Mesothelial cell of epicardium (in vitro differentiated cells): ENCODE measurements at regions not wholly inside any gene's neighbourhood (a gene's known extent, or its start where the extent isn't known, plus 50 kb on each side); places are given as distances from the start of the nearest gene placed in this dataset.

ENCODE experiments used
- DNase-seq, 2 experiments: peaks; one replicate each; pipeline ENCODE4 v3.0.0; 2021; ENCODE audit warnings: low spot score in 2 of 2; ENCODE audit not compliant: unreplicated experiment in 2 of 2
- H3K27ac Mint-ChIP-seq: 2 replicates; pipeline ENCODE4 v1.8.0; 2021; ENCODE audit warnings: mixed read lengths
- H3K27me3 Mint-ChIP-seq: 2 replicates; pipeline ENCODE4 v1.8.0; 2021; ENCODE audit warnings: low read depth, mixed read lengths
- H3K36me3 Mint-ChIP-seq: 2 replicates; pipeline ENCODE4 v1.8.0; 2021; ENCODE audit warnings: mixed read lengths
- H3K4me1 Mint-ChIP-seq: 2 replicates; pipeline ENCODE4 v1.8.0; 2021; ENCODE audit warnings: mixed read lengths
- H3K4me3 Mint-ChIP-seq: 2 replicates; pipeline ENCODE4 v1.8.0; 2021; ENCODE audit warnings: mild to moderate bottlenecking, moderate library complexity, mixed read lengths
- H3K9me3 Mint-ChIP-seq: 2 replicates; pipeline ENCODE4 v1.8.0; 2021; ENCODE audit warnings: mixed read lengths
- CTCF ChIP-seq: fragments of 200-600 bp; sonication (generic); IDR thresholded peaks from one replicate; pipeline ENCODE4 v1.5.0; 2021; ENCODE audit warnings: antibody characterized with exemption; ENCODE audit not compliant: unreplicated experiment

DNA sequence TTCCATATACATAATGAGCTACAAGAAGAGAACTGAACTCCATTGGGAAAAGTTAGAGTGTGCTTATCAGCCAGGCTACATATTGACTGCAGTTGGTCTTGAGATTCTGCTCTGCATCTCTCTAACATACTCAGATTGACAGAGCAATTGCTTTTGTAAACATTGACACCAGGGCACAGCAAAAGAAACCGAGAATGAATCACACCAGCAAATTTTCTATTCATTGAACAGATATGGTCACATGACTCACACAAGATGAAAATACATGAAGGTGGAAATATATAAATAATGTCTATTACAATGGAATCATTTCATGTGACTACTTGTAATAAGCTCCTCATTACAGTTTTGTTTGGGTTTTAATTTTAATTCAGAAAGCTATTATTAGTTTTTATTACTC lies 691.9 kb upstream of the TMEFF2 start:
- Mint-ChIP-seq H3K4me3 (no peak overlapping the region), H3K9me3 (no peaks in the 10 kb centered on the region), H3K27me3 (peaks cover 3% of the 10 kb centered on the region), H3K36me3 (no peaks in the 10 kb centered on the region), H3K4me1 (peaks cover 38% of the 10 kb centered on the region), H3K27ac (no peak overlapping the region)
- TF ChIP-seq CTCF = no peak
- no peak for DNase-seq

DNA sequence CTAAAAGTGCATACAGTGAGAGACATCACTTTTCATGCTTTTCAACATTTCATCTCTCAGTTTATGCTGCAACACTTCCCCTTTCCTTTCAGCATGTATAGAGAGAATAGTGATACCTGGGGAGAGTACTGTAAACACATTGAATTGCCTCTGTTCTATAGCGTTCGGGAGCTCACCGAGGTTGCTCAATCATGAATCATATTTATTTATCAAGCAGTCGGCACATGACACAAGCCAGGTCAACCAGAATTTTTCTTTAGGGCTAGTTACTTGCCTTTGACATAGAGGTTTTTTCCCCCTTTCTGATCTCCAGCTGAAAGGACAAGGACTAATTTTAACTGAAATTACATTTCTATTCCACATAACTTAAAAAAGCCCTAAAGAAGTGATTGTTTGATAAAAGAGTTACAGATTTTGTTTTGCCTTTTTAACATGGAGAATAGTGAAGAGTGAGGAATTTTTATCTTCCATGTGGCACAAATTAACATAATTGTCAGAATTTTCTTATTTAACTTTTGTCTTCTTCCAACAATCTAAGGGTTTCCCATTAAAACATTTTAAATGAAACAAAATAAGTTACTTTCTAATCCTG lies 690.9 kb upstream of the TMEFF2 start:
- H3K9me3 Mint-ChIP-seq = no peaks in the 10 kb centered on the region
- H3K4me1 Mint-ChIP-seq = peaks cover 38% of the 10 kb centered on the region
- TF ChIP-seq CTCF = no peak
- H3K27ac Mint-ChIP-seq = no peak overlapping the region
- no peaks in the 10 kb centered on the region for H3K36me3 Mint-ChIP-seq
- H3K27me3 Mint-ChIP-seq = peaks cover 3% of the 10 kb centered on the region
- DNase-seq = no peak
- H3K4me3 Mint-ChIP-seq = no peak overlapping the region

GRCh38 chr2:192877159-192877558 lies 682.4 kb upstream of the TMEFF2 start:
- no peaks in the 10 kb centered on the region for H3K36me3 Mint-ChIP-seq

GRCh38 chr2:192876698-192877097 lies 682.0 kb upstream of the TMEFF2 start:
- TF ChIP-seq CTCF = no peak
- Mint-ChIP-seq H3K27ac (no peak overlapping the region), H3K9me3 (peaks cover 16% of the 10 kb centered on the region), H3K4me1 (peaks cover 5% of the 10 kb centered on the region), H3K27me3 (no peaks in the 10 kb centered on the region), H3K4me3 (no peak overlapping the region), H3K36me3 (no peaks in the 10 kb centered on the region)
- DNase-seq = no peak

More at GRCh38 chr2:192877159-192877558, 682.4 kb upstream of the TMEFF2 start:
- DNase-seq = no peak
- no peak overlapping the region for H3K27ac Mint-ChIP-seq
- H3K4me1 Mint-ChIP-seq = peaks cover 5% of the 10 kb centered on the region
- peaks cover 14% of the 10 kb centered on the region for H3K9me3 Mint-ChIP-seq
- TF ChIP-seq CTCF = no peak
- peaks cover 2% of the 10 kb centered on the region for H3K27me3 Mint-ChIP-seq
- no peak overlapping the region for H3K4me3 Mint-ChIP-seq

GRCh38 chr2:192854706-192855105 lies 660.0 kb upstream of the TMEFF2 start:
- H3K27me3 Mint-ChIP-seq = no peaks in the 10 kb centered on the region
- DNase-seq = no peak
- no peaks in the 10 kb centered on the region for H3K36me3 Mint-ChIP-seq
- no peak overlapping the region for H3K27ac Mint-ChIP-seq
- peaks cover 6% of the 10 kb centered on the region for H3K4me1 Mint-ChIP-seq
- peaks cover 9% of the 10 kb centered on the region for H3K9me3 Mint-ChIP-seq
- TF ChIP-seq CTCF = no peak
- no peak overlapping the region for H3K4me3 Mint-ChIP-seq

- Mint-ChIP-seq H3K27me3 (no peaks in the 10 kb centered on the region), H3K27ac (no peak overlapping the region), H3K4me3 (no peak overlapping the region), H3K36me3 (no peaks in the 10 kb centered on the region), H3K9me3 (peaks cover 9% of the 10 kb centered on the region), H3K4me1 (no peaks in the 10 kb centered on the region)
- TF ChIP-seq CTCF = no peak
- no peak for DNase-seq
Observed at GRCh38 chr2:192854031-192854430, 659.3 kb upstream of the TMEFF2 start.
